ENCODE measurements at regions not wholly inside any gene's neighbourhood (a gene's known extent, or its start where the extent isn't known, plus 50 kb on each side); places are given as distances from the start of the nearest gene placed in this dataset.

- Histone ChIP-seq H2AFZ (ENCODE audit: low read depth) (no peak overlapping the region), H3K27me3 (ENCODE audit: insufficient read depth) (0 out of 2 replicates have a peak, but pooled peaks cover 5% of the 10 kb centered on the region), H3K9ac (no peak overlapping the region), H3K27ac (ENCODE audit: low read depth in 2 of 2, low read length in 1 of 2) (no peak overlapping the region), H3K36me3 (replicated peaks in 1 of 2; ENCODE audit: control insufficient read depth in 1 of 2, insufficient read depth in 2 of 2, low read length in 1 of 2) (no peaks in the 10 kb centered on the region), H3K4me3 (ENCODE audit: low read depth in 2 of 2, low read length in 1 of 2) (no peak overlapping the region), H3K4me1 (ENCODE audit: control insufficient read depth in 1 of 2, insufficient read depth in 2 of 2, low read depth in 1 of 2, low read length in 1 of 2) (peaks cover 0 to 9% of the 10 kb centered on the region in 2 experiments; a peak in 2 of 4 replicates), H3K9me2 (no peaks in the 10 kb centered on the region), H3K9me3 (no peaks in the 10 kb centered on the region), H3F3A (replicated peaks; ENCODE audit: insufficient read depth) (no peaks in the 10 kb centered on the region), H4K20me1 (ENCODE audit: insufficient read depth) (no peaks in the 10 kb centered on the region), H3K4me2 (no peak overlapping the region), H3K79me2 (ENCODE audit: insufficient read depth) (no peaks in the 10 kb centered on the region)
- POLR2A ChIA-PET, result no interaction called here
- TF ChIP-seq, protein P1, sequence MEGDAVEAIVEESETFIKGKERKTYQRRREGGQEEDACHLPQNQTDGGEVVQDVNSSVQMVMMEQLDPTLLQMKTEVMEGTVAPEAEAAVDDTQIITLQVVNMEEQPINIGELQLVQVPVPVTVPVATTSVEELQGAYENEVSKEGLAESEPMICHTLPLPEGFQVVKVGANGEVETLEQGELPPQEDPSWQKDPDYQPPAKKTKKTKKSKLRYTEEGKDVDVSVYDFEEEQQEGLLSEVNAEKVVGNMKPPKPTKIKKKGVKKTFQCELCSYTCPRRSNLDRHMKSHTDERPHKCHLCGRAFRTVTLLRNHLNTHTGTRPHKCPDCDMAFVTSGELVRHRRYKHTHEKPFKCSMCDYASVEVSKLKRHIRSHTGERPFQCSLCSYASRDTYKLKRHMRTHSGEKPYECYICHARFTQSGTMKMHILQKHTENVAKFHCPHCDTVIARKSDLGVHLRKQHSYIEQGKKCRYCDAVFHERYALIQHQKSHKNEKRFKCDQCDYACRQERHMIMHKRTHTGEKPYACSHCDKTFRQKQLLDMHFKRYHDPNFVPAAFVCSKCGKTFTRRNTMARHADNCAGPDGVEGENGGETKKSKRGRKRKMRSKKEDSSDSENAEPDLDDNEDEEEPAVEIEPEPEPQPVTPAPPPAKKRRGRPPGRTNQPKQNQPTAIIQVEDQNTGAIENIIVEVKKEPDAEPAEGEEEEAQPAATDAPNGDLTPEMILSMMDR (IDR thresholded peaks at IDR 0.05), result no peak
- TF ChIP-seq RXRA (IDR thresholded peaks at IDR 0.05; ENCODE audit: borderline replicate concordance, low read depth) (no peak), GABPA (IDR thresholded peaks at IDR 0.05; ENCODE audit: low read depth) (no peak)
- CTCF ChIA-PET, result interaction anchor here (1.8 kb wide), 1 partner anchor 17 kb away, joined by 5 read pairs; no protein-coding TSS in a partner anchor
- no peak for DNase-seq
Measured at GRCh38 chr2:198238429-198238828, 434.0 kb downstream of the PLCL1 start.

DNA sequence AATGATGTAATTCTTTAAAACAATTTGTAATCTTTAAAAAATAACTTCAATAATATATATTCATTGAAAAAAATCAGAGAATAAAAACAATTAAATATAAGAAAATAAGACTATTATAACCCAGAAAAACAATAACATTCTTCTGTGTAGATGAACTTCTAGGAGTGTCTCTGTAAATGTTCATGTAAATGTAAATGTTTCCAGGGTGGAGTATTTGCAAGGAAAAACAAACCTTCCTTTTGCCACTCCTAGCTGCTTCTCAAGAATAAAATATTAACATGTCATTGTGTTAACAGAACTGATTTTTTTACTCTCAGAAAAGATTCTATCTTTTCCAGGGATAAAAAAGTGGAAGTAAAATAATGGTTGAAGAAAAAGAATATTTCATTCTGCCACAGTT, 431.9 kb downstream of the PLCL1 start:
- no peaks in the 10 kb centered on the region for H3K9me2 ChIP-seq
- no peak overlapping the region for H3K9ac ChIP-seq
- DNase-seq, result no peak
- H3K9me3 ChIP-seq, result no peaks in the 10 kb centered on the region
- H3K4me1 ChIP-seq (ENCODE audit: control insufficient read depth in 1 of 2, insufficient read depth in 2 of 2, low read depth in 1 of 2, low read length in 1 of 2), result peaks cover 0 to 9% of the 10 kb centered on the region in 2 experiments; a peak in 2 of 4 replicates
- ChIA-PET CTCF (interaction anchor here (1.7 to 1.8 kb wide), 2 partner anchors 15 to 60 kb away, joined by 5 read pairs; no protein-coding TSS in a partner anchor), POLR2A (no interaction called here)
- no peak overlapping the region for H3K27ac ChIP-seq (ENCODE audit: low read depth in 2 of 2, low read length in 1 of 2)
- no peak overlapping the region for H2AFZ ChIP-seq (ENCODE audit: low read depth)
- H3K27me3 ChIP-seq (ENCODE audit: insufficient read depth), result 0 out of 2 replicates have a peak, but pooled peaks cover 5% of the 10 kb centered on the region
- no peaks in the 10 kb centered on the region for H4K20me1 ChIP-seq (ENCODE audit: insufficient read depth)
- H3F3A ChIP-seq (replicated peaks; ENCODE audit: insufficient read depth), result no peaks in the 10 kb centered on the region
- H3K79me2 ChIP-seq (ENCODE audit: insufficient read depth), result no peaks in the 10 kb centered on the region
- no peak overlapping the region for H3K4me3 ChIP-seq (ENCODE audit: low read depth in 2 of 2, low read length in 1 of 2)
- no peak overlapping the region for H3K4me2 ChIP-seq
- no peaks in the 10 kb centered on the region for H3K36me3 ChIP-seq (replicated peaks in 1 of 2; ENCODE audit: control insufficient read depth in 1 of 2, insufficient read depth in 2 of 2, low read length in 1 of 2)
- no peak for TF ChIP-seq ZBTB33 (IDR thresholded peaks at IDR 0.05; ENCODE audit: borderline replicate concordance, low read depth)
- TF ChIP-seq YY1 (IDR thresholded peaks at IDR 0.05; ENCODE audit: low read depth), result no peak
- TF ChIP-seq TAF1 (IDR thresholded peaks at IDR 0.05; ENCODE audit: borderline replicate concordance, low read depth, low read length), result no peak
- no peak for TF ChIP-seq TCF12 (IDR thresholded peaks at IDR 0.05)
- no peak for TF ChIP-seq FOXJ3 (CRISPR knock-in tag; IDR thresholded peaks at IDR 0.05)
- TF ChIP-seq USF1 (IDR thresholded peaks at IDR 0.05; ENCODE audit: borderline replicate concordance, low read depth), result no peak
- no peak for TF ChIP-seq RCOR1 (IDR thresholded peaks at IDR 0.05; ENCODE audit: low read length)
- no peak for TF ChIP-seq RAD21 (IDR thresholded peaks at IDR 0.05; ENCODE audit: low read length)
- no peak for TF ChIP-seq POLR2AphosphoS5 (IDR thresholded peaks at IDR 0.05; ENCODE audit: low read depth, low read length)
- no peak for TF ChIP-seq TEAD4 (IDR thresholded peaks at IDR 0.05; ENCODE audit: borderline replicate concordance, insufficient read depth)
- no peak for TF ChIP-seq RFX5 (IDR thresholded peaks at IDR 0.05; ENCODE audit: low read length)
- no peak for TF ChIP-seq FOSL2 (IDR thresholded peaks at IDR 0.05; ENCODE audit: borderline replicate concordance, low read depth)
- no peak for TF ChIP-seq ELF1 (IDR thresholded peaks at IDR 0.05)
- no peak for TF ChIP-seq MEF2A (IDR thresholded peaks at IDR 0.05; ENCODE audit: borderline replicate concordance, low read depth)
- TF ChIP-seq JUND (IDR thresholded peaks at IDR 0.05), result no peak
- TF ChIP-seq NRF1 (IDR thresholded peaks at IDR 0.05; ENCODE audit: low read depth, low read length), result no peak
- TF ChIP-seq, protein P2, sequence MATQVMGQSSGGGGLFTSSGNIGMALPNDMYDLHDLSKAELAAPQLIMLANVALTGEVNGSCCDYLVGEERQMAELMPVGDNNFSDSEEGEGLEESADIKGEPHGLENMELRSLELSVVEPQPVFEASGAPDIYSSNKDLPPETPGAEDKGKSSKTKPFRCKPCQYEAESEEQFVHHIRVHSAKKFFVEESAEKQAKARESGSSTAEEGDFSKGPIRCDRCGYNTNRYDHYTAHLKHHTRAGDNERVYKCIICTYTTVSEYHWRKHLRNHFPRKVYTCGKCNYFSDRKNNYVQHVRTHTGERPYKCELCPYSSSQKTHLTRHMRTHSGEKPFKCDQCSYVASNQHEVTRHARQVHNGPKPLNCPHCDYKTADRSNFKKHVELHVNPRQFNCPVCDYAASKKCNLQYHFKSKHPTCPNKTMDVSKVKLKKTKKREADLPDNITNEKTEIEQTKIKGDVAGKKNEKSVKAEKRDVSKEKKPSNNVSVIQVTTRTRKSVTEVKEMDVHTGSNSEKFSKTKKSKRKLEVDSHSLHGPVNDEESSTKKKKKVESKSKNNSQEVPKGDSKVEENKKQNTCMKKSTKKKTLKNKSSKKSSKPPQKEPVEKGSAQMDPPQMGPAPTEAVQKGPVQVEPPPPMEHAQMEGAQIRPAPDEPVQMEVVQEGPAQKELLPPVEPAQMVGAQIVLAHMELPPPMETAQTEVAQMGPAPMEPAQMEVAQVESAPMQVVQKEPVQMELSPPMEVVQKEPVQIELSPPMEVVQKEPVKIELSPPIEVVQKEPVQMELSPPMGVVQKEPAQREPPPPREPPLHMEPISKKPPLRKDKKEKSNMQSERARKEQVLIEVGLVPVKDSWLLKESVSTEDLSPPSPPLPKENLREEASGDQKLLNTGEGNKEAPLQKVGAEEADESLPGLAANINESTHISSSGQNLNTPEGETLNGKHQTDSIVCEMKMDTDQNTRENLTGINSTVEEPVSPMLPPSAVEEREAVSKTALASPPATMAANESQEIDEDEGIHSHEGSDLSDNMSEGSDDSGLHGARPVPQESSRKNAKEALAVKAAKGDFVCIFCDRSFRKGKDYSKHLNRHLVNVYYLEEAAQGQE (IDR thresholded peaks at IDR 0.05; ENCODE audit: low read depth, low read length), result no peak
- TF ChIP-seq GABPA (IDR thresholded peaks at IDR 0.05; ENCODE audit: low read depth), result no peak
- TF ChIP-seq EP300 (IDR thresholded peaks at IDR 0.05; ENCODE audit: borderline replicate concordance in 1 of 2, low read depth in 1 of 2, low read length in 1 of 2), result no peak
